ENCODE measurements at regions not wholly inside any gene's neighbourhood (a gene's known extent, or its start where the extent isn't known, plus 50 kb on each side); places are given as distances from the start of the nearest gene placed in this dataset.

- H3K27ac ChIP-seq = no peak overlapping the region
- H3K4me3 ChIP-seq = no peak overlapping the region
- no peaks in the 10 kb centered on the region for H3K36me3 ChIP-seq
- no peaks in the 10 kb centered on the region for H3K4me1 ChIP-seq
- intact Hi-C loops (cut with DNase I) = no loop called here
- no peak for DNase-seq
- H3K27me3 ChIP-seq = no peaks in the 10 kb centered on the region
- 54 to 74% (median 63%) methylated on average over 3 of the region's 3 CpGs for WGBS, 4 donors
- TF ChIP-seq CTCF (IDR thresholded peaks at IDR 0.05) = no peak
- no peak for TF ChIP-seq POLR2A (IDR thresholded peaks at IDR 0.05)
- ATAC-seq = no peak
- no peaks in the 10 kb centered on the region for H3K9me3 ChIP-seq
Observed at GRCh38 chr3:6781092-6781491, 79.8 kb upstream of the GRM7 start.

- WGBS, 4 donors = 27 to 37% (median 30%) methylated on average over 2 of the region's 2 CpGs
- Histone ChIP-seq H3K9me3 (no peaks in the 10 kb centered on the region), H3K4me1 (no peaks in the 10 kb centered on the region), H3K27ac (no peak overlapping the region), H3K4me3 (no peak overlapping the region), H3K27me3 (no peaks in the 10 kb centered on the region), H3K36me3 (no peaks in the 10 kb centered on the region)
- no peak for TF ChIP-seq POLR2A (IDR thresholded peaks at IDR 0.05)
- TF ChIP-seq CTCF (IDR thresholded peaks at IDR 0.05) = no peak
- intact Hi-C loops (cut with DNase I) = no loop called here
- DNase-seq (no peak), ATAC-seq (no peak)
Observed at GRCh38 chr3:6785726-6786125, 75.2 kb upstream of the GRM7 start.

- Histone ChIP-seq H3K4me3 (no peak overlapping the region), H3K4me1 (no peaks in the 10 kb centered on the region), H3K27me3 (peaks cover 0 to 2% (median 0%) of the 10 kb centered on the region in 9 donors), H3K36me3 (no peaks in the 10 kb centered on the region), H3K27ac (no peak overlapping the region), H3K9me3 (no peaks in the 10 kb centered on the region)
- TF ChIP-seq CTCF (IDR thresholded peaks at IDR 0.05) (peak in 4 of 12 donors; percentile 13 to 29 (median 25)), POLR2A (IDR thresholded peaks at IDR 0.05) (no peak)
- DNase-seq = no peak
- 36 to 59% (median 56%) methylated on average over 2 of the region's 2 CpGs for WGBS, 4 donors
- intact Hi-C loops (cut with DNase I) = loop anchor here in 4 of 10 donors (10.0 kb wide), 4 partner anchors 1324 to 1566 kb away; no protein-coding TSS in a partner anchor
- ATAC-seq = no peak
Observed at GRCh38 chr3:6791161-6791560, 69.8 kb upstream of the GRM7 start.

GRCh38 chr3:6799264-6799915, 61.5 kb upstream of the GRM7 start:
- intact Hi-C loops (cut with DNase I) = loop anchor here in 6 of 10 donors (2.0 to 10.0 kb wide), 7 partner anchors 407 to 1575 kb away; no protein-coding TSS in a partner anchor

More at GRCh38 chr3:6799264-6799915, 61.5 kb upstream of the GRM7 start:
- Histone ChIP-seq H3K36me3 (no peaks in the 10 kb centered on the region), H3K9me3 (no peaks in the 10 kb centered on the region), H3K4me1 (no peaks in the 10 kb centered on the region), H3K4me3 (no peak overlapping the region), H3K27me3 (no peaks in the 10 kb centered on the region), H3K27ac (no peak overlapping the region)
- DNase-seq (peak in 3 of 5 donors; percentile 21 to 25 (median 23)), ATAC-seq (peak in 1 of 4 donors; percentile 22)
- TF ChIP-seq CTCF (IDR thresholded peaks at IDR 0.05) (peak; percentile 52 to 77 (median 67)), POLR2A (IDR thresholded peaks at IDR 0.05) (no peak)
- 52 to 63% (median 56%) methylated on average over 6 of the region's 6 CpGs for WGBS, 4 donors
